Suprapubic skin (tissue), 3 donors: ENCODE measurements at regions not wholly inside any gene's neighbourhood (a gene's known extent, or its start where the extent isn't known, plus 50 kb on each side); places are given as distances from the start of the nearest gene placed in this dataset.

Source experiments
- CTCF ChIP-seq, 2 donors: fragments of 200-600 bp in 1 of 2; fragments of 450-650 bp in 1 of 2; sonication (generic) in 1 of 2; IDR thresholded peaks; one replicate each; pipeline ENCODE4 v1.5.1; 2016 to 2019; ENCODE audit warnings: antibody characterized with exemption in 2 of 2, mild to moderate bottlenecking in 1 of 2, moderate library complexity in 1 of 2
- POLR2A ChIP-seq, 2 donors: fragments of 450-650 bp; IDR thresholded peaks; one replicate each; pipeline ENCODE4 v1.6.1; 2017; ENCODE audit warnings: antibody characterized with exemption in 2 of 2, mild to moderate bottlenecking in 2 of 2, moderate library complexity in 2 of 2

GRCh38 chr6:28774292-28775051, 149.3 kb downstream of the TRIM27 start:
- TF ChIP-seq CTCF (IDR thresholded peaks at IDR 0.05) (no peak), POLR2A (IDR thresholded peaks at IDR 0.05) (no peak)
